ENCODE measurements at regions not wholly inside any gene's neighbourhood (a gene's known extent, or its start where the extent isn't known, plus 50 kb on each side); places are given as distances from the start of the nearest gene placed in this dataset.
"Not testable (repeated sequence)": the region's sequence is repeated elsewhere in the genome, so short reads cannot be mapped to it uniquely, and the experiment has no call there.

DNA sequence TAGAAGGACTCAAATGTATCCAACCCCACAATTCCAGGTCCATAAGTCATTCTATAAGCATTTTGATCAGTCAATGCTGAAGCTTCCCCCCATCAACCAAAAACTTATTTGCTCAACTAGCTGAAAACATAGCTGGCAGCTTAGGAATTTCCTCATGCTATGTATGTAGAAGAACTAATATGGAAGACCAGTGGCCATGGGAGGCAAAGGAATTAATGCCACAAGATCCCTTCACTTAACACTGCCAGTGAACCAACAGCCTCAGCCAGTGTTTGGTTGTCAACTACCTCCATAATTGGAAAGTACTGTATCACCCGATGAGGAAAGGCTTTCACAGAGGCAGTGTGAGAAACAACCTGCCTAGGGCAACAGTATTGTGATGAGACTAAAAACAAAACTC lies 105.4 kb downstream of the ZNF429 start:
- no peaks in the 10 kb centered on the region for H3K27me3 Mint-ChIP-seq
- no peak overlapping the region for H3K4me3 Mint-ChIP-seq
- no peaks in the 10 kb centered on the region for H3K4me1 Mint-ChIP-seq
- ChIA-PET POLR2A (no interaction called here), CTCF (interaction anchor here (0.6 kb wide), 1 partner anchor 32 kb away, joined by 5 read pairs; no protein-coding TSS in a partner anchor)
- no peak overlapping the region for H3K27ac Mint-ChIP-seq
- H3K9me3 Mint-ChIP-seq = peaks cover 7% of the 10 kb centered on the region
- no peaks in the 10 kb centered on the region for H3K36me3 Mint-ChIP-seq (ENCODE audit: low read depth)
- DNase-seq = no peak

DNA sequence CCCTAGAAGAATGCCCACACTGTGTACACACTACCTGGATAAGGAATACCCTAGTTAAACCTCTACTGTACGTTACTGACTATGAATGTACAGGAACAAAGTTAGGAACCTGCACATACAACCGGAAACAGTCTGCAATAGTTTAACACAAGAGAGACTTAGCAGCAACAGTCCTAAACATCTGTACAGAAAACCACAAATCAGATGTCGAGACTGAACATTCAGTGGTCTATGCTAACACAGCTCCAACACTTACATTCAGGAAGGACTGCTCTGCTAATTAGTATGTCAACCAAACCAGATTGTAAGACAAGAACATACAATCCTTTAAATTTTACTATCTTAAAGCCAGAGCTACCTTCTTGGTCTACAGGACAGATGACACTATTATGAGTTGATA lies 104.9 kb downstream of the ZNF429 start:
- CTCF ChIA-PET = no interaction called here
- Mint-ChIP-seq H3K27me3 (no peaks in the 10 kb centered on the region), H3K9me3 (peaks cover 7% of the 10 kb centered on the region), H3K27ac (no peak overlapping the region), H3K4me3 (no peak overlapping the region), H3K36me3 (ENCODE audit: low read depth) (no peaks in the 10 kb centered on the region), H3K4me1 (no peaks in the 10 kb centered on the region)
- POLR2A ChIA-PET = no interaction called here
- no peak for DNase-seq

DNA sequence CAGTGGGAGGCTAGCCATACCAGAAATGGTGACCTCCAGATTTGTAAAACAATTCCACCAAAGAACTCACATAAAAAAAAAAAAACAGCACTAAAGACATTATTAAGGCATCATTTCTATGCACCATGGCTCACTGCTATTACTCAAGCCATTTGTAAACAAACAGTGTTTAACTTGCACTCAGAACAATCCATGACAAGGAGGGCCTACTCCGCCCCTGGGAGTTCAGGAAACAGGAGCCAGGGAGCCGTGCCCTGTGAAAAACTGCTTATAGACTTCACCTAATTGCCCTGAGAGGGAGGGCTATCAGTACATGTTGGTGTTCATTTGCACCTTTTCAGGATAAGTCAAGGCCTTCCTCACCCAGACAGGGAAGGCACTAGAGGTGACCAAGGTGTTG lies 103.2 kb downstream of the ZNF429 start:
- Mint-ChIP-seq H3K36me3 (ENCODE audit: low read depth) (peaks cover 3% of the 10 kb centered on the region), H3K4me3 (no peak overlapping the region), H3K27me3 (no peaks in the 10 kb centered on the region), H3K4me1 (peaks cover 16% of the 10 kb centered on the region), H3K9me3 (peaks cover 8% of the 10 kb centered on the region), H3K27ac (no peak overlapping the region)
- no peak for DNase-seq
- ChIA-PET CTCF (no interaction called here), POLR2A (interaction anchor here (0.6 kb wide), 1 partner anchor 774 kb away, joined by 3 read pairs; no protein-coding TSS in a partner anchor)

DNA sequence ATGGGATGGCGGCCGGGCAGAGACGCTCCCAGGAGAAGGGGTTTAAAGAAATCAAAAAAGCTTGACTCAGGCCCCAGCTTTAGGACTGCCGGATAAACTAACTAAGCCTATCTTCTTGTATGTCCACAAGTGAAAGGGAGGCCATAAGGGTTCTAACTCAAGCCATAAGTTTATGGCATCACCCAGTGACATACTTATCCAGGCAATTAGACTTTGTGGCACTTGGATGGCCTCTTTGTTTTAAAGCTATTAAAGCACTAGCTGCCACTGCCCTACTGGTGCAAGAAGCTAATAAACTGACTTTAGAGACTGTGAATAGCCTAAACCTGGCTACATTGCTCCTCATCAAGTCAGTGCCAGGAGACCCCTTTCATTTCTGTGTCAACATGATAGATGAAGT lies 102.0 kb downstream of the ZNF429 start:
- ChIA-PET CTCF (no interaction called here), POLR2A (interaction anchor here (0.6 kb wide), 1 partner anchor 102 kb away, joined by 3 read pairs; no protein-coding TSS in a partner anchor)
- Mint-ChIP-seq H3K4me3 (no peak overlapping the region), H3K27me3 (no peaks in the 10 kb centered on the region), H3K9me3 (peaks cover 10% of the 10 kb centered on the region), H3K27ac (no peak overlapping the region), H3K4me1 (peaks cover 18% of the 10 kb centered on the region), H3K36me3 (ENCODE audit: low read depth) (peaks cover 3% of the 10 kb centered on the region)
- DNase-seq = no peak

DNA sequence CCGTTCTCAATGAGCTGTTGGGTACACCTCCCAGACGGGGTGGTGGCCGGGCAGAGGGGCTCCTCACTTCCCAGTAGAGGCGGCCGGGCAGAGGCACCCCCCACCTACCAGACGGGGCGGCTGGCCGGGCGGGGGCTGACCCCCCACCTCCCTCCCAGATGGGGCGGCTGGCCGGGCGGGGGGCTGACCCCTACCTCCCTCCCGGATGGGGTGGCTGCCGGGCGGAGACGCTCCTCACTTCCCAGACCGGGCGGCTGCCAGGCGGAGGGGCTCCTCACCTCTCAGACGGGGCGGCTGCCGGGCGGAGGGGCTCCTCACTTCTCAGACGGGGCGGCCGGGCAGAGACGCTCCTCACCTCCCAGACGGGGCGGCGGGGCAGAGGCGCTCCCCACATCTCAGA lies 101.6 kb downstream of the ZNF429 start:
- peaks cover 10% of the 10 kb centered on the region for H3K9me3 Mint-ChIP-seq
- H3K4me1 Mint-ChIP-seq = peaks cover 18% of the 10 kb centered on the region
- CTCF ChIA-PET = not testable (repeated sequence)

DNA sequence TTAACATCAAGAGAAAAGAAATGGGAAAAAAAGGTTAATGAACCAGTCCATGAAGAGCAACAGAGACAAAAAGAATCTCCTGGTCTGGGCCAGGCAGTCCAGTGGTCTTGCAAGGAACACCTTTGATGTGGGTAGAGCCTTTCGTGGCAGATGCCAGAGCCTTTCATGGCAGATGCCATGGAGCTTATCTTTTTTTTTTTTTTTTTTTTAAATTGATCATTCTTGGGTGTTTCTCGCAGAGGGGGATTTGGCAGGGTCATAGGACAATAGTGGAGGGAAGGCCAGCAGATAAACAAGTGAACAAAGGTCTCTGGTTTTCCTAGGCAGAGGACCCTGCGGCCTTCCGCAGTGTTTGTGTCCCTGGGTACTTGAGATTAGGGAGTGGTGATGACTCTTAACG lies 100.9 kb downstream of the ZNF429 start:
- H3K4me1 Mint-ChIP-seq = peaks cover 18% of the 10 kb centered on the region
- peaks cover 10% of the 10 kb centered on the region for H3K9me3 Mint-ChIP-seq
- H3K36me3 Mint-ChIP-seq (ENCODE audit: low read depth); POLR2A ChIA-PET; H3K27ac Mint-ChIP-seq; H3K4me3 Mint-ChIP-seq; H3K27me3 Mint-ChIP-seq; CTCF ChIA-PET; DNase-seq: not testable (repeated sequence)

More for the DNA sequence above, 101.6 kb downstream of the ZNF429 start:
- POLR2A ChIA-PET; H3K4me3 Mint-ChIP-seq; H3K27ac Mint-ChIP-seq; H3K27me3 Mint-ChIP-seq; DNase-seq; H3K36me3 Mint-ChIP-seq (ENCODE audit: low read depth): not testable (repeated sequence)

DNA sequence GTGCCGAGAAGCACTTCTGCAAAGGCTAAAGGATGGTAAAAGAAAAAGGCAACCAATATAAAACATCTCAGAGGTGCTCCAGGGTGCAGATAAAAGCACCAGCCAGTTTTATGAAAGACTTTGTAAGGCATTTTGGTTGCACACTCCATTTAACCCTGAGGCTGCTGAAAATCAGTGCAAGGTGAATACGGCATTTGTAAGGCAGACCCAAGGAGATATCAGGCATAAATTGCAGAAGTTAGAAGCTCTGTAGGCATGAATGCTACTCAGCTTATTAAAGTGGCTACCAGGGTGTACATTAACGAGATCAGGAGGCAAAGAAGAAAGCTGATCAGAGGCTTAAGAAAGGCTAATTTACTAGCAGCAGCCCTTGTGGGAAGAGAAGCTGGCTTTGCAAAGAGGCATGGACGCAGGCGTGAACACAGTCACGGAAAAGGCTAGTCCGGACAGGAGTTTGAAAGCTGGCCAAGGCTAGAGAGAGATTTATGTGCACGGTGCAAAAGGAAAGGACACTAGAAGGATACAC lies 99.6 kb downstream of the ZNF429 start:
- ChIA-PET POLR2A (interaction anchor here (0.7 kb wide), 1 partner anchor 585 kb away, joined by 3 read pairs; no protein-coding TSS in a partner anchor), CTCF (interaction anchor here (0.6 kb wide), 1 partner anchor 428 kb away, joined by 3 read pairs; no protein-coding TSS in a partner anchor)
- H3K27ac Mint-ChIP-seq = peak overlapping the region; percentile 95
- peaks cover 18% of the 10 kb centered on the region for H3K4me1 Mint-ChIP-seq
- H3K36me3 Mint-ChIP-seq (ENCODE audit: low read depth) = peaks cover 3% of the 10 kb centered on the region
- H3K4me3 Mint-ChIP-seq = peak overlapping the region; percentile 79
- peaks cover 10% of the 10 kb centered on the region for H3K9me3 Mint-ChIP-seq
- no peak for DNase-seq
- peaks cover 3% of the 10 kb centered on the region for H3K27me3 Mint-ChIP-seq
